ENCODE measurements at regions not wholly inside any gene's neighbourhood (a gene's known extent, or its start where the extent isn't known, plus 50 kb on each side); places are given as distances from the start of the nearest gene placed in this dataset.
"Not testable (repeated sequence)": the region's sequence is repeated elsewhere in the genome, so short reads cannot be mapped to it uniquely, and the experiment has no call there.

- no peak overlapping the region for H3K4me3 Mint-ChIP-seq
- H3K27ac Mint-ChIP-seq = no peak overlapping the region
- no peaks in the 10 kb centered on the region for H3K4me1 Mint-ChIP-seq (ENCODE audit: unreplicated experiment)
- TF ChIP-seq CTCF (conservative IDR thresholded peaks at IDR 0.05) = no peak
- no peaks in the 10 kb centered on the region for H3K36me3 Mint-ChIP-seq
- no peaks in the 10 kb centered on the region for H3K9me3 Mint-ChIP-seq
- no peak for DNase-seq (ENCODE audit: extremely low spot score, unreplicated experiment)
- H3K27me3 Mint-ChIP-seq = peaks cover 12% of the 10 kb centered on the region
Observed at GRCh38 chr11:86167499-86168164, 76.9 kb upstream of the EED start.

- not testable (repeated sequence) for H3K9me3 Mint-ChIP-seq, H3K27ac Mint-ChIP-seq
- H3K27me3 Mint-ChIP-seq = peaks cover 12% of the 10 kb centered on the region
Observed at GRCh38 chr11:86166287-86166686, 78.3 kb upstream of the EED start.

GRCh38 chr11:86164106-86164505 is 80.4 kb upstream of the EED start:
- TF ChIP-seq CTCF (conservative IDR thresholded peaks at IDR 0.05) = no peak
- Mint-ChIP-seq H3K27me3 (peaks cover 12% of the 10 kb centered on the region), H3K36me3 (no peaks in the 10 kb centered on the region), H3K27ac (no peak overlapping the region), H3K4me3 (no peak overlapping the region), H3K9me3 (no peaks in the 10 kb centered on the region), H3K4me1 (ENCODE audit: unreplicated experiment) (no peaks in the 10 kb centered on the region)
- DNase-seq (ENCODE audit: extremely low spot score, unreplicated experiment) = no peak

More at GRCh38 chr11:86166287-86166686, 78.3 kb upstream of the EED start:
- H3K4me1 Mint-ChIP-seq (ENCODE audit: unreplicated experiment); H3K36me3 Mint-ChIP-seq; DNase-seq (ENCODE audit: extremely low spot score, unreplicated experiment); H3K4me3 Mint-ChIP-seq: not testable (repeated sequence)

GRCh38 chr11:86163221-86163876 is 81.2 kb upstream of the EED start:
- H3K9me3 Mint-ChIP-seq; H3K4me1 Mint-ChIP-seq (ENCODE audit: unreplicated experiment); H3K36me3 Mint-ChIP-seq; DNase-seq (ENCODE audit: extremely low spot score, unreplicated experiment); H3K4me3 Mint-ChIP-seq; H3K27ac Mint-ChIP-seq: not testable (repeated sequence)
- peaks cover 12% of the 10 kb centered on the region for H3K27me3 Mint-ChIP-seq

- H3K27me3 Mint-ChIP-seq = peaks cover 12% of the 10 kb centered on the region
- no peaks in the 10 kb centered on the region for H3K36me3 Mint-ChIP-seq
- DNase-seq (ENCODE audit: extremely low spot score, unreplicated experiment) = no peak
- H3K9me3 Mint-ChIP-seq = no peaks in the 10 kb centered on the region
- H3K4me1 Mint-ChIP-seq (ENCODE audit: unreplicated experiment) = peaks cover 5% of the 10 kb centered on the region
- TF ChIP-seq CTCF (conservative IDR thresholded peaks at IDR 0.05) = no peak
- no peak overlapping the region for H3K27ac Mint-ChIP-seq
- H3K4me3 Mint-ChIP-seq = no peak overlapping the region
Observed at GRCh38 chr11:86162239-86162638, 82.3 kb upstream of the EED start.

- no peaks in the 10 kb centered on the region for H3K9me3 Mint-ChIP-seq
- no peak overlapping the region for H3K27ac Mint-ChIP-seq
- H3K27me3 Mint-ChIP-seq = peaks cover 12% of the 10 kb centered on the region
- TF ChIP-seq CTCF (conservative IDR thresholded peaks at IDR 0.05) = no peak
- peaks cover 5% of the 10 kb centered on the region for H3K4me1 Mint-ChIP-seq (ENCODE audit: unreplicated experiment)
- no peak overlapping the region for H3K4me3 Mint-ChIP-seq
- DNase-seq (ENCODE audit: extremely low spot score, unreplicated experiment) = no peak
- H3K36me3 Mint-ChIP-seq = no peaks in the 10 kb centered on the region
Observed at GRCh38 chr11:86161837-86162236, 82.7 kb upstream of the EED start.

All from type B pancreatic cell (in vitro differentiated cells).